Bronchial epithelial cell (primary cell): ENCODE measurements at regions not wholly inside any gene's neighbourhood (a gene's known extent, or its start where the extent isn't known, plus 50 kb on each side); places are given as distances from the start of the nearest gene placed in this dataset.

ENCODE experiments used
- DNase-seq: peaks from one replicate; pipeline ENCODE4 v3.0.0-alpha.2; 2010; ENCODE audit warnings: low read depth
- FAIRE-seq: peaks from 2 replicates; lab custom pipeline; 2011; peaks lifted over from hg19 to GRCh38; lab: Jason Lieb, UNC
- H3K27me3 ChIP-seq: 2 replicates; pipeline ENCODE4 v1.5.1; 2011; ENCODE audit warnings: low read length; ENCODE audit not compliant: control insufficient read depth, insufficient read depth
- H3K36me3 ChIP-seq: 2 replicates; pipeline ENCODE4 v1.5.1; 2011; ENCODE audit warnings: low read length; ENCODE audit not compliant: control insufficient read depth, insufficient read depth
- H3K4me3 ChIP-seq: 2 replicates; pipeline ENCODE4 v1.5.1; 2011; ENCODE audit warnings: mild to moderate bottlenecking, low read depth, low read length, control low read depth
- TF ChIP-seq, protein P1 (sequence below): IDR thresholded peaks from 2 replicates; pipeline ENCODE4 v1.5.1; 2011; ENCODE audit warnings: mild to moderate bottlenecking, moderate library complexity, low read length, control low read depth, inconsistent platforms; ENCODE audit not compliant: insufficient read depth, severe bottlenecking

DNA sequence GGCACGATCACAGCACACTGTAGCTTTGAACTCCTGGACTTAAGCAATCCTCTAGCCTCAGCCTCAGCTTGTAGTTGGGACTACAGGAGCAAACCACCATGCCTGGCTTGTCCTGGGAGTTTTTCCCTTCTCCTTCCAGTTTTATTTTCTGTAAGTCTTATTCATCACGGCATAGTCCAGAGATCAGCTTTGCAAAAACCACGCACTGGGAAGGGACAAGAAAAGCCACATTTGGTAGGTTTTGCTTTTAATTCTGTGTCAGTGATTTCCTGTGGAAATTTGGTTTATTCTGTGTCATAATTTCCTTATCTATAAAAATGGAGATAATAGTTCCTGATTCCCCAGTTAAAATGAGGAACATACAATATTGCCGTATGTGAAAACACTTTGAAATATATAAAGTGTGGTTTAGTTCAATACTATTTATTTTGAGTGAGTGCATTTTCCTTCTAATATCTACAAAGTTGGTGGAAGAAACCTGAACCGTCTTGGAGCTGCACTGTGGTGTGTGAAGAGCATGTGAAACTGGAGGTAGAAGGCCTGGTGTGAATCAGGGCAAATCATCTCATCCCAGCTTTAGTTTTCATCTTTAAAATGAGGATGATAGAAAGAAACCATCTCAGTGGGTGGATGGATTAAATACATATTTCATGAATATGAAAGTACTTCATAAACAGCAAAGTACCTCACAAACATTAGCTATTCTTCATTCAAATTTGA is 92.8 kb upstream of the ELL2 start:
- TF ChIP-seq, protein P1, sequence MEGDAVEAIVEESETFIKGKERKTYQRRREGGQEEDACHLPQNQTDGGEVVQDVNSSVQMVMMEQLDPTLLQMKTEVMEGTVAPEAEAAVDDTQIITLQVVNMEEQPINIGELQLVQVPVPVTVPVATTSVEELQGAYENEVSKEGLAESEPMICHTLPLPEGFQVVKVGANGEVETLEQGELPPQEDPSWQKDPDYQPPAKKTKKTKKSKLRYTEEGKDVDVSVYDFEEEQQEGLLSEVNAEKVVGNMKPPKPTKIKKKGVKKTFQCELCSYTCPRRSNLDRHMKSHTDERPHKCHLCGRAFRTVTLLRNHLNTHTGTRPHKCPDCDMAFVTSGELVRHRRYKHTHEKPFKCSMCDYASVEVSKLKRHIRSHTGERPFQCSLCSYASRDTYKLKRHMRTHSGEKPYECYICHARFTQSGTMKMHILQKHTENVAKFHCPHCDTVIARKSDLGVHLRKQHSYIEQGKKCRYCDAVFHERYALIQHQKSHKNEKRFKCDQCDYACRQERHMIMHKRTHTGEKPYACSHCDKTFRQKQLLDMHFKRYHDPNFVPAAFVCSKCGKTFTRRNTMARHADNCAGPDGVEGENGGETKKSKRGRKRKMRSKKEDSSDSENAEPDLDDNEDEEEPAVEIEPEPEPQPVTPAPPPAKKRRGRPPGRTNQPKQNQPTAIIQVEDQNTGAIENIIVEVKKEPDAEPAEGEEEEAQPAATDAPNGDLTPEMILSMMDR: no peak
- Histone ChIP-seq H3K4me3 (no peak overlapping the region), H3K27me3 (no peaks in the 10 kb centered on the region), H3K36me3 (no peaks in the 10 kb centered on the region)
- DNase-seq: no peak
- FAIRE-seq: no peak

GRCh38 chr5:96053063-96053735 is 91.5 kb upstream of the ELL2 start:
- H3K4me3 ChIP-seq: no peak overlapping the region
- FAIRE-seq: no peak
- TF ChIP-seq, protein P1: no peak
- no peak for DNase-seq
- H3K27me3 ChIP-seq: no peaks in the 10 kb centered on the region
- no peaks in the 10 kb centered on the region for H3K36me3 ChIP-seq

DNA sequence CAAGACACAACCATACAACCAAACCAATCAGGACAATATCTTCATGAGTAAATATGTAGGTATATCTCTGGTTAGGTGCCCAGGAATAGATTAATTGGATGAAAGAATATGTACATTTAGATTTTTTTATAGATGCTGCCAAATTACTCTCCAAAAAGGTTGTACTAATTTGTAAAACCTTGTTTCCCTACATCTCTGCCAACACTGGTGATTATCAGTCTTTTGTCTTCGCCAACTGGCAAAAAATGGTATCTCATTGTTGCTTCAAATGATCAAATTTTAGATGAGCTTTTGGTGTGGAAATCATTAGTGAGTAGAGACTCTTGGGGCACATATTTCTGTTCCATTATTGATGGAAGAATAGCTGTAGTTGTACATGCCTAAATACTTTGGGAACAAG is 90.7 kb upstream of the ELL2 start:
- FAIRE-seq (no peak), DNase-seq (no peak)
- Histone ChIP-seq H3K27me3 (no peaks in the 10 kb centered on the region), H3K36me3 (no peaks in the 10 kb centered on the region), H3K4me3 (no peak overlapping the region)
- TF ChIP-seq, protein P1: no peak

DNA sequence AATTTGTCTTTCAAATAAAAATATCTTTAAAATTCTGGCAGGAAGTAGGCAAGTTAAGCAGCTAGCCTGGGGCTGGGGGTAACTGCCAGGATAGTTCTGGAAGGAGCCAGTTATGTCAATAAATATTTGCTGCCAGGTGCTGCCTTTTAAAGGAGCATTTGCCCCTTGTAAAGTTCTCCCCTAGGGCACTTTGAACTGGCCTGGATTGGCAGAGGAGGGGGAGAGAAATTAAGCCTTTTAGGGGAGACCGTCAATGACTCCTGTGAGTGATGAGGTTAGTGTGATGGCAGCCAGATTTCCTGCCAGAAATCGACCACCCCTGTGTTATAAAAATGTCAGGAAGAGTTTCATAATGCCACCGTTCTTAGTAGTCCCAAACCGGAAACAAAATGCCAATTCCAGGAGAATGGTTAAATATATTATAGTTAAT is 89.8 kb upstream of the ELL2 start:
- no peak overlapping the region for H3K4me3 ChIP-seq
- no peaks in the 10 kb centered on the region for H3K27me3 ChIP-seq
- no peak for DNase-seq
- TF ChIP-seq, protein P1: no peak
- no peak for FAIRE-seq
- no peaks in the 10 kb centered on the region for H3K36me3 ChIP-seq

DNA sequence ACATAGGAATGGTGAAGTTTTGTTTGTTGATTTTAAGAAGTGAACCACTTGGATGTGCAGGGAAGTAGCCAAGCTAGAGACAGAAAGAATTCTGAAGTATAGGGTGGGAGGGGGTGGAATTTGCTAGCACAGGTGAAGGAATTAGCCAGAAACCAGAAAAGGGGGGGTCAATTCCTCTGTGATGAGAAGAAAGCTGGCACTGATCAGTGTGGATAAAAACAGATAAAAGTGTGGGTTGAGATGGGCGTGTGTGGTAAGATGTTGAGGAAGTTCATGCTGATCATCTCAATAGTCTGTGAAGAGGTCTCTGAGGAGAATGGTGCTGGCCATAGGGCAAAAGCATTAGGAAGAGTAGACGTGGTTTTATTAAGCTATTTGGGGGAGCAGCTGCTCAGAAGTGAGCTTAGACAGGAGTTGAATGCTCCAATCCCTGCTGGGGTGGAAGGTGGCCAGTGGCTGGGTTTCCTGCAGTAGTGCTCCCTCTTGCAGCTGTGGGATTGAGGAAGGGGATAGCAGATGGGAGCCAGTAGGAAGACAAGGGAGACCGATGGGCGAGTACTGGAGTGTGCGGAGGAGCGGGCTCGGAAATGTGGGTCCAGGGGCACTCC is 88.7 kb upstream of the ELL2 start:
- TF ChIP-seq, protein P1: no peak
- Histone ChIP-seq H3K4me3 (no peak overlapping the region), H3K36me3 (no peaks in the 10 kb centered on the region), H3K27me3 (no peaks in the 10 kb centered on the region)
- FAIRE-seq: no peak
- no peak for DNase-seq
